Myocyte (in vitro differentiated cells): ENCODE measurements at regions not wholly inside any gene's neighbourhood (a gene's known extent, or its start where the extent isn't known, plus 50 kb on each side); places are given as distances from the start of the nearest gene placed in this dataset.
"Not testable (repeated sequence)": the region's sequence is repeated elsewhere in the genome, so short reads cannot be mapped to it uniquely, and the experiment has no call there.

Experiments used
- DNase-seq: peaks from one replicate; pipeline ENCODE4 v3.0.0-alpha.2; 2012; ENCODE audit warnings: low read depth

- DNase-seq, result no peak
Measured at GRCh38 chr4:106869551-106869950, 166.6 kb downstream of the DKK2 start.

GRCh38 chr4:106868381-106869035, 167.6 kb downstream of the DKK2 start:
- DNase-seq, result peak; percentile 59

GRCh38 chr4:106864231-106864630, 171.9 kb downstream of the DKK2 start:
- peak; percentile 35 for DNase-seq

- DNase-seq, result no peak
Measured at GRCh38 chr4:106854569-106855351, 181.4 kb downstream of the DKK2 start.

- DNase-seq, result no peak
Measured at GRCh38 chr4:106852426-106852825, 183.7 kb downstream of the DKK2 start.

- peak; percentile 38 for DNase-seq
Measured at GRCh38 chr4:106851726-106852125, 184.4 kb downstream of the DKK2 start.

GRCh38 chr4:106850691-106851090, 185.4 kb downstream of the DKK2 start:
- DNase-seq, result no peak

- DNase-seq, result no peak
Measured at GRCh38 chr4:106835919-106836318, 200.2 kb downstream of the DKK2 start.

- DNase-seq, result no peak
Measured at GRCh38 chr4:106830879-106831278, 205.2 kb downstream of the DKK2 start.

- DNase-seq, result no peak
Measured at GRCh38 chr4:106818764-106819163, 217.3 kb downstream of the DKK2 start.

GRCh38 chr4:106816496-106816895, 219.6 kb downstream of the DKK2 start:
- no peak for DNase-seq

- no peak for DNase-seq
Measured at GRCh38 chr4:106810122-106810521, 226.0 kb downstream of the DKK2 start.

- peak; percentile 68 for DNase-seq
Measured at GRCh38 chr4:106809076-106809475, 227.0 kb downstream of the DKK2 start.

- no peak for DNase-seq
Measured at GRCh38 chr4:106806158-106806797, 229.8 kb downstream of the DKK2 start.

GRCh38 chr4:106803083-106803482, 233.0 kb downstream of the DKK2 start:
- DNase-seq, result peak; percentile 10

- DNase-seq, result no peak
Measured at GRCh38 chr4:106801386-106801785, 234.7 kb downstream of the DKK2 start.

- no peak for DNase-seq
Measured at GRCh38 chr4:106796876-106797275, 239.2 kb downstream of the DKK2 start.

- DNase-seq, result no peak
Measured at GRCh38 chr4:106795326-106795725, 240.8 kb downstream of the DKK2 start.

GRCh38 chr4:106793933-106794332, 242.2 kb downstream of the DKK2 start:
- DNase-seq, result peak; percentile 4

GRCh38 chr4:106775636-106776035, 260.5 kb downstream of the DKK2 start:
- no peak for DNase-seq

GRCh38 chr4:106774055-106774454, 262.1 kb downstream of the DKK2 start:
- DNase-seq, result not testable (repeated sequence)
